Right atrium auricular region (tissue), 2 donors: ENCODE measurements at regions not wholly inside any gene's neighbourhood (a gene's known extent, or its start where the extent isn't known, plus 50 kb on each side); places are given as distances from the start of the nearest gene placed in this dataset.
"Not testable (repeated sequence)": the region's sequence is repeated elsewhere in the genome, so short reads cannot be mapped to it uniquely, and the experiment has no call there.

ENCODE experiments used
- DNase-seq: peaks from one replicate; pipeline ENCODE4 v3.0.0-alpha.2; 2019; ENCODE audit warnings: low spot score
- H3K27ac ChIP-seq, 2 donors: fragments of 200-600 bp; sonication (generic); 1 replicate in 1 of 2; 2 replicates in 1 of 2; pipeline ENCODE4 v1.5.1; 2016 to 2019
- H3K27me3 ChIP-seq, 2 donors: fragments of 200-600 bp; sonication (generic); one replicate each; pipeline versions ENCODE4 v1.5.1 to v1.6.0; 2017 to 2019
- H3K36me3 ChIP-seq: fragments of 200-600 bp; sonication (generic); one replicate; pipeline ENCODE4 v1.5.1; 2016
- H3K4me1 ChIP-seq, 2 donors: fragments of 200-600 bp; sonication (generic); one replicate each; pipeline versions ENCODE4 v1.5.1 to v1.6.0; 2017 to 2019
- H3K4me3 ChIP-seq, 2 donors: fragments of 200-600 bp; sonication (generic); 1 replicate in 1 of 2; 2 replicates in 1 of 2; pipeline ENCODE4 v1.5.1; 2017 to 2019; ENCODE audit warnings: mild to moderate bottlenecking in 1 of 2, moderate library complexity in 1 of 2
- H3K9me3 ChIP-seq, 2 donors: fragments of 200-600 bp; sonication (generic); one replicate each; pipeline ENCODE4 v1.5.1; 2019
- TF ChIP-seq, protein P1 (sequence below), 2 donors: fragments of 200-600 bp; sonication (generic); IDR thresholded peaks; one replicate each; pipeline ENCODE4 v1.5.1; 2019; ENCODE audit warnings: antibody characterized with exemption in 2 of 2

DNA sequence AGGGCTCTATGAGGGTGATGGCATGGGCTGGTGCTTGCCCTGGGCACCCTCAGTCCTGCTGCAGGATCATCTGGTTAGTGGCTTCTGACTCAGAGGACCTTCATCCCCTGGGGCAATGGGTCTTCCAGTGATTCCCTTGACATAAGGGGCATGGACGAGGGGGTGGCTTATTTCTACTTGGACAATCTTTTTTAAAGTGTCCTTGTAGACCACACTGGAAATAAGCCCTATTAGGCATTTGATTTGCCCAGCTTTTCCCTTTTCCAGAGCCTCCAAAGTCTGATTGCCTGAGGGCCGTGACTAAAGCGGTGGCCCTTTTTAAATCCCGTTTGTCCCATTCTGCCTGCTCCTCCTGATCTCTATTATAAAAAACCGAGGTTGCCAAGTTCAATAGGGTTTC, 251.2 kb upstream of the CNR1 start:
- not testable (repeated sequence) for H3K4me1 ChIP-seq, H3K27me3 ChIP-seq, DNase-seq, H3K9me3 ChIP-seq, H3K27ac ChIP-seq, H3K4me3 ChIP-seq, H3K36me3 ChIP-seq

DNA sequence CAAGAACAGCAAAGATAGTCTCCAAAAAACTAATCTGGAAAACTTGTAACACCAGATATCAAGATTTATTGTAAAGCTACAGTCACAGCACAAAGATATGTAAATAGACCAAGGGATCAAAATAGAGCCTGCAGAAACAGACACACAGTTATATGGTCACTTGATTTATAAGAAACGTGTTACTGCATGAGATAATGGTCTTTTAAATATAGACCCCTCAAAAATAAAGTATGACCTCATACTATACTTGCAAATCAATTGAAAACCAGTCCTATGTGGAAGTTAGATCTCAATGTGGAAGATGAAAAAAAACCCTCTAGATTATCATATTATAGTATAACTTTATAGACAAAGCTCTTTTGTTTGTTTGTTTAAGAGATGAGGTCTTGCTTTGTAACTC, 247.3 kb upstream of the CNR1 start:
- no peaks in the 10 kb centered on the region for H3K36me3 ChIP-seq
- TF ChIP-seq, protein P1, sequence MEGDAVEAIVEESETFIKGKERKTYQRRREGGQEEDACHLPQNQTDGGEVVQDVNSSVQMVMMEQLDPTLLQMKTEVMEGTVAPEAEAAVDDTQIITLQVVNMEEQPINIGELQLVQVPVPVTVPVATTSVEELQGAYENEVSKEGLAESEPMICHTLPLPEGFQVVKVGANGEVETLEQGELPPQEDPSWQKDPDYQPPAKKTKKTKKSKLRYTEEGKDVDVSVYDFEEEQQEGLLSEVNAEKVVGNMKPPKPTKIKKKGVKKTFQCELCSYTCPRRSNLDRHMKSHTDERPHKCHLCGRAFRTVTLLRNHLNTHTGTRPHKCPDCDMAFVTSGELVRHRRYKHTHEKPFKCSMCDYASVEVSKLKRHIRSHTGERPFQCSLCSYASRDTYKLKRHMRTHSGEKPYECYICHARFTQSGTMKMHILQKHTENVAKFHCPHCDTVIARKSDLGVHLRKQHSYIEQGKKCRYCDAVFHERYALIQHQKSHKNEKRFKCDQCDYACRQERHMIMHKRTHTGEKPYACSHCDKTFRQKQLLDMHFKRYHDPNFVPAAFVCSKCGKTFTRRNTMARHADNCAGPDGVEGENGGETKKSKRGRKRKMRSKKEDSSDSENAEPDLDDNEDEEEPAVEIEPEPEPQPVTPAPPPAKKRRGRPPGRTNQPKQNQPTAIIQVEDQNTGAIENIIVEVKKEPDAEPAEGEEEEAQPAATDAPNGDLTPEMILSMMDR (IDR thresholded peaks at IDR 0.05), result no peak
- H3K27me3 ChIP-seq, result no peaks in the 10 kb centered on the region
- no peak overlapping the region for H3K27ac ChIP-seq
- H3K4me3 ChIP-seq, result no peak overlapping the region
- H3K4me1 ChIP-seq, result no peaks in the 10 kb centered on the region
- H3K9me3 ChIP-seq, result no peaks in the 10 kb centered on the region
- no peak for DNase-seq

DNA sequence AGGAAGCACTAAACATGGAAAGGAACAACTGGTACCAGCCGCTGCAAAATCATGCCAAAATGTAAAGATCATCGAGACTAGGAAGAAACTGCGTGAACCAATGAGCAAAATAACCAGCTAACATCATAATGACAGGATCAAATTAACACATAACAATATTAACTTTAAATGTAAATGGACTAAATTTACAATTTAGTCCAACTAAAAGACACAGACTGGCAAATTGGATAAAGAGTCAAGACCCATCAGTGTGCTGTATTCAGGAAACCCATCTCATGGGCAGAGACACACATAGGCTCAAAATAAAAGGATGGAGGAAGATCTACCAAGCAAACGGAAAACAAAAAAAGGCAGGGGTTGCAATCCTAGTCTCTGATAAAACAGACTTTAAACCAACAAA, 242.2 kb upstream of the CNR1 start:
- H3K9me3 ChIP-seq, H3K4me1 ChIP-seq, H3K27ac ChIP-seq, H3K27me3 ChIP-seq, H3K36me3 ChIP-seq, DNase-seq, H3K4me3 ChIP-seq: not testable (repeated sequence)

DNA sequence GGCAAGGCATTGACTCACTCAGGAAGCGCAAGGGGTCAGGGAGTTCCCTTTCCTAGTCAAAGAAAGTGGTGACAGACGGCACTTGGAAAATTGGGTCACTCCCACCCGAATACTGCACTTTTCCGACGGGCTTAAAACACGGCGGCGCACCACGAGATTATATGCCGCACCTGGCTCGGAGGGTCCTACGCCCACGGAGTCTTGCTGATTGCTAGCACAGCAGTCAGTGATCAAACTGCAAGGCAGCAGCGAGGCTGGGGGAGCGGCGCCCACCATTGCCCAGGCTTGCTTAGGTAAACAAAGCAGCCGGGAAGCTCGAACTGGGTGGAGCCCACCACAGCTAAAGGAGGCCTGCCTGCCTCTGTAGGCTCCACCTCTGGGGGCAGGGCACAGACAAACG, 240.5 kb upstream of the CNR1 start:
- not testable (repeated sequence) for DNase-seq, H3K36me3 ChIP-seq, H3K27me3 ChIP-seq, H3K4me1 ChIP-seq, H3K9me3 ChIP-seq, H3K27ac ChIP-seq, H3K4me3 ChIP-seq

DNA sequence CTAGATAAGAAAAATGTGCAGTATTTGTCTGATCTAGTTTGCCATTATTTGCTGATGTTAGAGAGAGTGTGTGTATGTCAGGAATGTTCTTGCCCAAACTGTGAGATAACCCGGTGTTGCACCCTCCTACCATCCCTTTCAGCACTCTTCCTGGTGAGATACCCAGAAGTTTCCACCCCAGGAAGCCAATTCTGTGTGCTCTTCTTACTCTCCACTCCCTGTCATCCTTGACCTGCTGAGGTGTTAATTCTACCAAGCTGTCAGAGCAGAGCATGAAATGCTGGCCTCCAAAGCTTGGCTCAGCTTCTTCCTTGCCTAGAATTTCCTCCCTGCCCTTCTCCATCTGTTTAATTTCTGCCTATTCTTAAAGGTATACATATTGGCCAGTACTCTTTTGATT, 237.3 kb upstream of the CNR1 start:
- Histone ChIP-seq H3K4me3 (no peak overlapping the region), H3K27ac (no peak overlapping the region)

DNA sequence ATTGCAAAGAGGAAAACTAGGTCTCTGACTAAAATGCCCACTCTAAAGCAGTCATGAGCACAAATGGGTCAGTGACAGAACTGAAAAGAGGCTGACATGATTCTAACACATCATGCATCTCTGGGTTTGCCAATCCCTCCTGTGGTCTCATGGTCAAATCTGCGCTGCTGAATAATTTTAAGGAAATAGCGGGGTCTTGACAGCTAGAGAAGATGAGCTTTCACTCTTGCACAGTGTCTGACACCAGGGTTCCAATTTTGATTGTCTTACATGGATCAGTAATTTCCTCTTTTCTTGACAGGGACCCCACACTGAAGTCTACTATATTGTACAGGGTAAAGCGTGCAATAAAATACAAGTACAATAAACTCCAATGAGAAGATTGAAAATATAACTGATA, 236.8 kb upstream of the CNR1 start:
- Histone ChIP-seq H3K36me3 (no peaks in the 10 kb centered on the region), H3K27me3 (no peaks in the 10 kb centered on the region), H3K4me3 (no peak overlapping the region), H3K9me3 (peaks cover 0 to 3% of the 10 kb centered on the region in 2 donors), H3K27ac (no peak overlapping the region), H3K4me1 (no peaks in the 10 kb centered on the region)
- DNase-seq, result no peak
- TF ChIP-seq, protein P1 (IDR thresholded peaks at IDR 0.05), result no peak

More for the DNA sequence above, 237.3 kb upstream of the CNR1 start:
- H3K4me1 ChIP-seq, result no peaks in the 10 kb centered on the region
- no peak for DNase-seq
- H3K36me3 ChIP-seq, result no peaks in the 10 kb centered on the region
- no peaks in the 10 kb centered on the region for H3K27me3 ChIP-seq
- peaks cover 0 to 3% of the 10 kb centered on the region in 2 donors for H3K9me3 ChIP-seq
- TF ChIP-seq, protein P1 (IDR thresholded peaks at IDR 0.05), result no peak

DNA sequence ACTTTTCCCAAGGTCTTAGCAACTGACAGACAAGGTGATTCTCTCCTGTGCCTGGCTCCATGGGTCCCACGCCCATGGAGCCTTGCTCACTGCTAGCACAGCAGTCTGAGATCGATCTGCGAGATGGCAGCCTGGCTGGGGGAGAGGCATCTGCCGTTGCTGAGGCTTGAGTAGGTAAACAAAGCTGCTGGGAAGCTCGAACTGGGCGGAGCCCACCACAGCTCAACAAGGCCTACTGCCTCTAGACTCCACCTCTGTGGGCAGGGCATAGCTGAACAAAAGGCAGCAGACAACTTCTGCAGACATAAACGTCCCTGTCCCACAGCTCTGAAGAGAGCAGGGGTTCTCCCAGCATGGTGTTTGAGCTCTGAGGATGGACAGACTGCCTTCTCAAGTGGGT, 224.9 kb upstream of the CNR1 start:
- H3K4me1 ChIP-seq, DNase-seq, H3K27ac ChIP-seq, H3K4me3 ChIP-seq, H3K36me3 ChIP-seq, H3K27me3 ChIP-seq, H3K9me3 ChIP-seq: not testable (repeated sequence)

DNA sequence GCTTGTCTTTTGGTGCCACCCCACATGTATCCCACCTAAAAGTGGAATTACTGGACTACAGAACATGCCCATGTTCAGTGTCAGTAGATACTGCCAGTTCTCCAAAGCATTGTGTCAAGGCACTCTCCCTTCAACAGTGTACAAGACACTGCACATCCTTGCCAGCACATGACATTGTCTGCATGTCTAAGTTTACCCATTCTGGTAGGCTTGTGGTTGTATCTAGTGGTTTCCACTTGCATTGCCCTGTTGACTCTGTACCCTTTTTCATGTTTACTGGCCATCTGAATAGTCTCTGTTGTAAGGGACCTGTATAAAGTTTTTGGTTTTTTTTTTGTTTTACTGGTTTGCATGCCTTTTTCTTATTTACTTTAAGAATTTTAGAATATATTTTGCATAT, 222.4 kb upstream of the CNR1 start:
- H3K9me3 ChIP-seq, result no peaks in the 10 kb centered on the region
- H3K27me3 ChIP-seq, result no peaks in the 10 kb centered on the region
- no peaks in the 10 kb centered on the region for H3K4me1 ChIP-seq
- DNase-seq, result no peak
- H3K4me3 ChIP-seq, result no peak overlapping the region
- TF ChIP-seq, protein P1 (IDR thresholded peaks at IDR 0.05), result no peak
- no peaks in the 10 kb centered on the region for H3K36me3 ChIP-seq
- H3K27ac ChIP-seq, result no peak overlapping the region
